HepG2 (cell line): ENCODE measurements at regions not wholly inside any gene's neighbourhood (a gene's known extent, or its start where the extent isn't known, plus 50 kb on each side); places are given as distances from the start of the nearest gene placed in this dataset.

Experiments used
- ATAC-seq: fragments of 200-7000 bp; cut with Tn5 transposase; 3 replicates; pipeline ENCODE4 v1.9.1; 2020; ENCODE audit warnings: mild to moderate bottlenecking, moderate library complexity
- BruUV-seq: library from RNA; stranded (reverse); fragments of 400-500 nt; replicated peaks from 2 replicates; lab custom pipeline; 2021; lab: Mats Ljungman, UMichigan
- CTCF ChIA-PET: fragments of 300-600 bp; formaldehyde crosslinking; extraction: SDS; loops from one replicate; lab custom pipeline; 2021; ENCODE audit warnings: low total read pairs, inconsistent platforms, low intra/inter-chr PET ratio; lab: Yijun Ruan, JAX
- POLR2A ChIA-PET: fragments of 350-600 bp; sonication (Branson Sonifier 250); formaldehyde crosslinking; loops from one replicate; lab custom pipeline; 2020; ENCODE audit warnings: antibody characterized with exemption, inconsistent platforms; lab: Yijun Ruan, JAX
- DNase-seq: peaks from one replicate; pipeline ENCODE4 v3.0.0-alpha.2; 2015; ENCODE audit warnings: low spot score
- FAIRE-seq: peaks from 3 replicates; lab custom pipeline; 2011; peaks lifted over from hg19 to GRCh38; lab: Jason Lieb, UNC
- H2AFZ ChIP-seq: one replicate; pipeline ENCODE4 v1.6.1; 2011; ENCODE audit warnings: low read length, inconsistent platforms
- H3K27ac ChIP-seq: fragments of 300-600 bp; 3 replicates; pipeline ENCODE4 v1.8.0; 2011; ENCODE audit warnings: mixed run types, mild to moderate bottlenecking, mixed read lengths, low read length, inconsistent platforms; ENCODE audit not compliant: insufficient read depth; ENCODE audit errors: extremely low read length
- H3K27me3 ChIP-seq, 2 experiments: fragments of 200-600 bp in 1 of 2; 2 replicates in 1 of 2; 3 replicates in 1 of 2; pipeline versions ENCODE4 v1.6.0 to v1.8.0; 2011; ENCODE audit warnings: low read length in 2 of 2, mild to moderate bottlenecking in 2 of 2, moderate library complexity in 2 of 2, inconsistent platforms in 1 of 2; ENCODE audit not compliant: insufficient read depth in 2 of 2, control insufficient read depth in 1 of 2
- H3K36me3 ChIP-seq, 2 experiments: fragments of 200-600 bp in 1 of 2; replicated peaks in 1 of 2; 2 replicates in 1 of 2; 3 replicates in 1 of 2; pipeline versions ENCODE4 v1.5.1 to v1.8.0; 2011; ENCODE audit warnings: low read length in 2 of 2, inconsistent platforms in 1 of 2; ENCODE audit not compliant: insufficient read depth in 2 of 2, control insufficient read depth in 1 of 2
- H3K4me1 ChIP-seq: 2 replicates; pipeline ENCODE4 v1.5.1; 2012; ENCODE audit warnings: low read length, inconsistent platforms; ENCODE audit not compliant: insufficient read depth
- H3K4me2 ChIP-seq: 2 replicates; pipeline ENCODE4 v1.6.0; 2011; ENCODE audit warnings: low read depth, low read length, inconsistent platforms
- H3K4me3 ChIP-seq, 3 experiments: fragments of 200-600 bp in 1 of 3; sonication (generic), shearing (Covaris generic) in 1 of 3; replicated peaks in 1 of 3; 2 replicates each; pipeline ENCODE4 v1.5.1; 2011 to 2016; ENCODE audit warnings: low read length in 3 of 3, inconsistent platforms in 2 of 3, low read depth in 2 of 3, mild to moderate bottlenecking in 2 of 3, control low read depth in 1 of 3, mixed read lengths in 1 of 3; ENCODE audit not compliant: insufficient read depth in 1 of 3
- H3K79me2 ChIP-seq: one replicate; pipeline ENCODE4 v1.6.1; 2011; ENCODE audit warnings: low read length, inconsistent platforms; ENCODE audit not compliant: insufficient read depth
- H3K9ac ChIP-seq: 2 replicates; pipeline ENCODE4 v1.6.0; 2011; ENCODE audit warnings: mild to moderate bottlenecking, low read depth, low read length, inconsistent platforms; ENCODE audit not compliant: insufficient read depth
- H3K9me3 ChIP-seq: 2 replicates; pipeline ENCODE4 v1.5.1; 2012; ENCODE audit warnings: mild to moderate bottlenecking, low read length
- H4K20me1 ChIP-seq: 2 replicates; pipeline ENCODE4 v1.6.0; 2011; ENCODE audit warnings: inconsistent platforms, mild to moderate bottlenecking, low read length, moderate library complexity; ENCODE audit not compliant: insufficient read depth
- ARNT2 ChIP-seq: sonication (generic); formaldehyde crosslinking; IDR thresholded peaks from 2 replicates; pipeline ENCODE4 v1.8.0; 2022; ENCODE audit warnings: mild to moderate bottlenecking, low read depth, missing genetic modification reagents, moderate library complexity
- CEBPG ChIP-seq: IDR thresholded peaks from 2 replicates; pipeline ENCODE4 v1.6.1; 2016
- CERS6 ChIP-seq: sonication (generic); formaldehyde crosslinking; IDR thresholded peaks from 2 replicates; pipeline ENCODE4 v1.5.0; 2020; ENCODE audit warnings: missing genetic modification reagents
- HNRNPL ChIP-seq: fragments of 200-400 bp; formaldehyde crosslinking; IDR thresholded peaks from 2 replicates; pipeline ENCODE4 v1.6.1; 2017; ENCODE audit warnings: mild to moderate bottlenecking, low read depth, low read length
- PITX1 ChIP-seq: sonication (generic); formaldehyde crosslinking; IDR thresholded peaks from 2 replicates; pipeline ENCODE4 v1.5.1; 2020; ENCODE audit warnings: mild to moderate bottlenecking, missing genetic modification reagents
- RAD51 ChIP-seq: fragments of 450-650 bp; IDR thresholded peaks from 2 replicates; pipeline ENCODE4 v1.6.1; 2016; ENCODE audit warnings: borderline replicate concordance
- RXRB ChIP-seq: IDR thresholded peaks from 2 replicates; pipeline ENCODE4 v1.6.1; 2016; ENCODE audit warnings: borderline replicate concordance, missing genetic modification reagents, missing compliant biosample characterization
- USF2 ChIP-seq, 2 experiments: sonication (generic) in 1 of 2; formaldehyde crosslinking in 1 of 2; IDR thresholded peaks; 2 replicates each; pipeline versions ENCODE4 v1.5.1 to v1.6.1; 2011 to 2020; ENCODE audit warnings: borderline replicate concordance in 1 of 2, low read depth in 1 of 2, low read length in 1 of 2, mild to moderate bottlenecking in 1 of 2, missing genetic modification reagents in 1 of 2, moderate library complexity in 1 of 2
- WGBS: methylation state at CpG from one replicate; pipeline ENCODE4 v1.1.6; 2017; ENCODE audit warnings: low lambda C conversion rate; 5-methylcytosine and 5-hydroxymethylcytosine counted together
- in situ Hi-C: cut with HindIII; loops from 2 replicates; pipeline ENCODE4 v1.10.0; 2017; ENCODE audit warnings: low pct_unique_long_range_greater_than_20kb; ENCODE audit not compliant: extremely low pct_ligation_motif_present
- intact Hi-C: fragments of 100-400 bp; cut with micrococcal nuclease; formaldehyde crosslinking; loops from one replicate; pipeline ENCODE4 v1.10.0; 2022; ENCODE audit not compliant: unreplicated experiment

GRCh38 chr20:59498291-59498690, 106.0 kb upstream of the PHACTR3 start:
- TF ChIP-seq USF2 (IDR thresholded peaks at IDR 0.05; ENCODE audit: low read depth, low read length): no peak
- no peak for TF ChIP-seq USF2 (CRISPR knock-in tag; IDR thresholded peaks at IDR 0.05; ENCODE audit: borderline replicate concordance)
- TF ChIP-seq RXRB (CRISPR knock-in tag): no peak
- TF ChIP-seq RAD51: no peak
- no peak for TF ChIP-seq HNRNPL
- TF ChIP-seq ARNT2 (CRISPR knock-in tag): no peak
- TF ChIP-seq CEBPG (CRISPR knock-in tag): no peak
- no peak for TF ChIP-seq PITX1
- no peak for TF ChIP-seq CERS6 (CRISPR knock-in tag)
- no peak overlapping the region for H3K9ac ChIP-seq
- H2AFZ ChIP-seq: no peak overlapping the region
- H4K20me1 ChIP-seq: no peaks in the 10 kb centered on the region; the same call in 1 of the 2 replicates
- no peaks in the 10 kb centered on the region for H3K36me3 ChIP-seq
- no peak overlapping the region for H3K4me3 ChIP-seq
- ATAC-seq (no peak), FAIRE-seq (no peak), DNase-seq (no peak)
- no peaks in the 10 kb centered on the region for H3K9me3 ChIP-seq
- intact Hi-C loops: loop anchor here (5.0 kb wide), 1 partner anchor 276 kb away; no protein-coding TSS in a partner anchor
- no peaks in the 10 kb centered on the region for H3K4me1 ChIP-seq
- WGBS: 0% methylated on average over 3 of the region's 3 CpGs
- H3K4me2 ChIP-seq: no peak overlapping the region
- H3K27ac ChIP-seq: no peak overlapping the region
- no TSS peak for BruUV-seq
- H3K79me2 ChIP-seq: no peaks in the 10 kb centered on the region
- in situ Hi-C loops: loop anchor here (5.0 kb wide), 1 partner anchor 631 kb away; no protein-coding TSS in a partner anchor
- ChIA-PET CTCF (no interaction called here), POLR2A (no interaction called here)
- peaks cover 2 to 16% of the 10 kb centered on the region in 2 experiments; a peak in 2 of 5 replicates for H3K27me3 ChIP-seq
